ENCODE measurements at regions not wholly inside any gene's neighbourhood (a gene's known extent, or its start where the extent isn't known, plus 50 kb on each side); places are given as distances from the start of the nearest gene placed in this dataset.
"Not testable (repeated sequence)": the region's sequence is repeated elsewhere in the genome, so short reads cannot be mapped to it uniquely, and the experiment has no call there.

- Histone ChIP-seq H3K4me3 (no peak overlapping the region), H3K36me3 (no peaks in the 10 kb centered on the region), H3K27ac (no peak overlapping the region), H3K4me1 (ENCODE audit: insufficient read depth) (no peaks in the 10 kb centered on the region), H3K27me3 (no peaks in the 10 kb centered on the region), H3K9me3 (no peaks in the 10 kb centered on the region)
- intact Hi-C loops (cut with DNase I): no loop called here
- 32 to 38% (median 32%) methylated on average over 5 of the region's 5 CpGs for WGBS, 3 donors
- TF ChIP-seq POLR2A (IDR thresholded peaks at IDR 0.05) (no peak), EP300 (IDR thresholded peaks at IDR 0.05) (no peak)
- TF ChIP-seq, protein P1, sequence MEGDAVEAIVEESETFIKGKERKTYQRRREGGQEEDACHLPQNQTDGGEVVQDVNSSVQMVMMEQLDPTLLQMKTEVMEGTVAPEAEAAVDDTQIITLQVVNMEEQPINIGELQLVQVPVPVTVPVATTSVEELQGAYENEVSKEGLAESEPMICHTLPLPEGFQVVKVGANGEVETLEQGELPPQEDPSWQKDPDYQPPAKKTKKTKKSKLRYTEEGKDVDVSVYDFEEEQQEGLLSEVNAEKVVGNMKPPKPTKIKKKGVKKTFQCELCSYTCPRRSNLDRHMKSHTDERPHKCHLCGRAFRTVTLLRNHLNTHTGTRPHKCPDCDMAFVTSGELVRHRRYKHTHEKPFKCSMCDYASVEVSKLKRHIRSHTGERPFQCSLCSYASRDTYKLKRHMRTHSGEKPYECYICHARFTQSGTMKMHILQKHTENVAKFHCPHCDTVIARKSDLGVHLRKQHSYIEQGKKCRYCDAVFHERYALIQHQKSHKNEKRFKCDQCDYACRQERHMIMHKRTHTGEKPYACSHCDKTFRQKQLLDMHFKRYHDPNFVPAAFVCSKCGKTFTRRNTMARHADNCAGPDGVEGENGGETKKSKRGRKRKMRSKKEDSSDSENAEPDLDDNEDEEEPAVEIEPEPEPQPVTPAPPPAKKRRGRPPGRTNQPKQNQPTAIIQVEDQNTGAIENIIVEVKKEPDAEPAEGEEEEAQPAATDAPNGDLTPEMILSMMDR (IDR thresholded peaks at IDR 0.05): no peak
- DNase-seq: no peak
These were observed 103.8 kb upstream of the NEDD4L start for GRCh38 chr18:57940166-57940660.

GRCh38 chr18:57934375-57934774 lies 109.7 kb upstream of the NEDD4L start:
- intact Hi-C loops (cut with DNase I); H3K4me1 ChIP-seq (ENCODE audit: insufficient read depth); DNase-seq; H3K9me3 ChIP-seq; H3K4me3 ChIP-seq; H3K27me3 ChIP-seq; H3K27ac ChIP-seq; H3K36me3 ChIP-seq: not testable (repeated sequence)

DNA sequence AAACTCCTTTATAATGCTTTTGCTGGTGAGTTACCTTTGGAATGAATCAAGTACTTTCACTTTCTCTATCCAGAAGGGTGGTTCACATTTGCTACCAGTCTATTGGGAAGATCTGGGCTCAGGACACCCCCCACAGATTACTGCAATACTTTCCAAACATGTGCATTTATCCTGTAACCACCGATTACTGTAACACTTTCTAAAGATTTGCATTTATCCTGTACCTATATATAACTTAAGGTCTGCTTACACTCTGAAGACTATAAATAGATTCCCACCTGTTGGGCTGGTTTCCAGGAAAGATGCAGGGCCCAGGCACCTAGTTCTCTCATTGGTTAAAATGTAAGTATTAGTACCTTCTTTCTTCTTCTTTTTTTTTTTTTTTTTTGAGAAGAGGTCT lies 113.0 kb upstream of the NEDD4L start:
- H3K27me3 ChIP-seq: no peaks in the 10 kb centered on the region
- H3K4me3 ChIP-seq: no peak overlapping the region
- intact Hi-C loops (cut with DNase I): no loop called here
- no peak overlapping the region for H3K27ac ChIP-seq
- no peaks in the 10 kb centered on the region for H3K4me1 ChIP-seq (ENCODE audit: insufficient read depth)
- DNase-seq: no peak
- 16 to 37% (median 22%) methylated on average over 1 of the region's 1 CpG for WGBS, 3 donors
- H3K9me3 ChIP-seq: no peaks in the 10 kb centered on the region
- H3K36me3 ChIP-seq: no peaks in the 10 kb centered on the region
- TF ChIP-seq EP300 (IDR thresholded peaks at IDR 0.05) (no peak), POLR2A (IDR thresholded peaks at IDR 0.05) (no peak)
- TF ChIP-seq, protein P1 (IDR thresholded peaks at IDR 0.05): no peak

DNA sequence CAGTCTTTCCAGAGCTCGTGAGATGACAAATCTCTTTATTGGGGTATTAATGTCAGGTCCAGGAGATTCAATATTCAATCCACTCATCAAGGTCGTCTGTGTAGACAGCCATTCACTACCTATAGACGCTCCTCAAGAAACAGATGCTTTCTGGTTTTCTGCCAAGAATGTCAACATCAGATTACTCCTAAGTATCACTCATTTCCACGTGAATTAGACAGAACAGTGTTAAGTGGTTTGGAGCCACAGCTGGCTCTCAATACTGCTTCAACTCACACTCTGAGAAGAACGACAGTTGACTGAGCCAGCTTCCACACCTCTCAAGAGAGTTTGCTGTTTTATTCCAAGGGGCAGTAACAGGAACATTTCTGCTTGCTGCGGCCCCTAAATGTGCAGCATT lies 113.5 kb upstream of the NEDD4L start:
- Histone ChIP-seq H3K36me3 (no peaks in the 10 kb centered on the region), H3K4me1 (ENCODE audit: insufficient read depth) (no peaks in the 10 kb centered on the region), H3K4me3 (no peak overlapping the region), H3K27me3 (no peaks in the 10 kb centered on the region), H3K27ac (no peak overlapping the region), H3K9me3 (no peaks in the 10 kb centered on the region)
- no peak for DNase-seq
- 45 to 52% (median 51%) methylated on average over 6 of the region's 6 CpGs for WGBS, 3 donors
- TF ChIP-seq, protein P1 (IDR thresholded peaks at IDR 0.05): no peak
- TF ChIP-seq POLR2A (IDR thresholded peaks at IDR 0.05) (no peak), EP300 (IDR thresholded peaks at IDR 0.05) (no peak)
- intact Hi-C loops (cut with DNase I): no loop called here

- Histone ChIP-seq H3K4me1 (ENCODE audit: insufficient read depth) (no peaks in the 10 kb centered on the region), H3K36me3 (no peaks in the 10 kb centered on the region), H3K27me3 (no peaks in the 10 kb centered on the region), H3K27ac (no peak overlapping the region), H3K9me3 (no peaks in the 10 kb centered on the region), H3K4me3 (no peak overlapping the region)
- DNase-seq: no peak
- intact Hi-C loops (cut with DNase I): no loop called here
- WGBS, 3 donors: 60 to 67% (median 66%) methylated on average over 4 of the region's 4 CpGs
- TF ChIP-seq POLR2A (IDR thresholded peaks at IDR 0.05): no peak
- TF ChIP-seq, protein P1 (IDR thresholded peaks at IDR 0.05): no peak
- no peak for TF ChIP-seq EP300 (IDR thresholded peaks at IDR 0.05)
These were observed 114.1 kb upstream of the NEDD4L start for GRCh38 chr18:57929922-57930321.
